Psoas muscle (tissue), 7 donors: ENCODE measurements at regions not wholly inside any gene's neighbourhood (a gene's known extent, or its start where the extent isn't known, plus 50 kb on each side); places are given as distances from the start of the nearest gene placed in this dataset.

Experiments
- ATAC-seq, 4 donors: fragments of 200-7000 bp; cut with Tn5 transposase; one replicate each; pipeline ENCODE4 v1.9.1; 2020; ENCODE audit warnings: moderate library complexity in 3 of 4, mild to moderate bottlenecking in 2 of 4
- DNase-seq, 2 donors: peaks; one replicate each; pipeline ENCODE4 v3.0.0-alpha.2; 2020
- H3K27ac ChIP-seq: fragments of 200-600 bp; one replicate; pipeline ENCODE4 v1.8.0; 2022
- H3K27me3 ChIP-seq, 3 donors: fragments of 200-600 bp in 1 of 3; one replicate each; pipeline versions ENCODE4 v1.6.1 to v1.8.0; 2013 to 2022; ENCODE audit warnings: low read length in 2 of 3, mild to moderate bottlenecking in 2 of 3, moderate library complexity in 1 of 3; ENCODE audit not compliant: insufficient read depth in 3 of 3
- H3K36me3 ChIP-seq, 2 donors: fragments of 200-600 bp in 1 of 2; one replicate each; pipeline versions ENCODE4 v1.6.1 to v1.8.0; 2013 to 2022; ENCODE audit warnings: low read depth in 1 of 2, mild to moderate bottlenecking in 1 of 2, moderate library complexity in 1 of 2; ENCODE audit not compliant: insufficient read depth in 1 of 2
- H3K4me1 ChIP-seq: fragments of 200-600 bp; one replicate; pipeline ENCODE4 v1.8.0; 2022
- H3K4me3 ChIP-seq: fragments of 200-600 bp; one replicate; pipeline ENCODE4 v1.8.0; 2022; ENCODE audit warnings: mild to moderate bottlenecking
- H3K9me3 ChIP-seq: fragments of 200-600 bp; one replicate; pipeline ENCODE4 v1.8.0; 2022
- WGBS, 3 donors: extraction: QIAGEN DNeasy Blood & Tissue Kit; methylation state at CpG; one replicate each; pipeline versions ENCODE4 v1.1.6 to v1.1.7; 2013; 5-methylcytosine and 5-hydroxymethylcytosine counted together
- intact Hi-C, 2 donors: fragments of 100-400 bp; cut with DNase I; formaldehyde crosslinking; loops; one replicate each; pipeline versions ENCODE4 v1.11.0 to v1.14.2; 2022
- TF ChIP-seq, protein P1 (sequence below): fragments of 200-600 bp; IDR thresholded peaks from one replicate; pipeline ENCODE4 v1.8.0; 2022; ENCODE audit warnings: antibody characterized with exemption
- donor health status: healthy with polysubstance abuse.
- donor health status: DM: no; HTN: no; CAD: no; lungs with moderate emphysema.
- donor health status: Bipolar disorder and iron deficiency.
- donor health status: healthy.
- donor health status: DM: yes; HTN: yes; CAD: no.
- donor health status: DM: no; HTN: no; CAD: no.
- donor health status: DM: yes; HTN: yes; CAD: no.

DNA sequence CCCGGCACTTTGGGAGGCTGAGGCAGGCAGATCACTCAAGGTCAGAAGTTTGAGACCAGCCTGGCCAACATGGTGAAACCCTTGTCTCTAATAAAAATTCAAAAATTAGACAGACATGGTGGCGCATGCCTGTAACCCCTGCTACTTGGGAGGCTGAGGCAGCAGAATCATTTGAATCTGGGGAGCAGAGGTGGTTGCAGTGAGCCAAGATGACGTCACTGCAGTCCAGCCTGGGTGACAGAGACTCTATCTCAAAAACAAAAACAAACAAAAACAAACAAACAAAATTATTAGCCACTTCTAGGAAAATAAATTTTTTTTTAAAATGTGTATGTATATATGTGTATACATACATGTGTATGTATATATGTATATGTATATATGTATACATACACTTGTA lies 320.3 kb upstream of the ADGRL4 start:
- no peak overlapping the region for H3K27ac ChIP-seq
- intact Hi-C loops: no loop called here
- DNase-seq: no peak
- H3K36me3 ChIP-seq: no peaks in the 10 kb centered on the region
- 86 to 93% (median 89%) methylated on average over 3 of the region's 3 CpGs for WGBS, 3 donors
- ATAC-seq: no peak
- no peak overlapping the region for H3K4me3 ChIP-seq
- TF ChIP-seq, protein P1, sequence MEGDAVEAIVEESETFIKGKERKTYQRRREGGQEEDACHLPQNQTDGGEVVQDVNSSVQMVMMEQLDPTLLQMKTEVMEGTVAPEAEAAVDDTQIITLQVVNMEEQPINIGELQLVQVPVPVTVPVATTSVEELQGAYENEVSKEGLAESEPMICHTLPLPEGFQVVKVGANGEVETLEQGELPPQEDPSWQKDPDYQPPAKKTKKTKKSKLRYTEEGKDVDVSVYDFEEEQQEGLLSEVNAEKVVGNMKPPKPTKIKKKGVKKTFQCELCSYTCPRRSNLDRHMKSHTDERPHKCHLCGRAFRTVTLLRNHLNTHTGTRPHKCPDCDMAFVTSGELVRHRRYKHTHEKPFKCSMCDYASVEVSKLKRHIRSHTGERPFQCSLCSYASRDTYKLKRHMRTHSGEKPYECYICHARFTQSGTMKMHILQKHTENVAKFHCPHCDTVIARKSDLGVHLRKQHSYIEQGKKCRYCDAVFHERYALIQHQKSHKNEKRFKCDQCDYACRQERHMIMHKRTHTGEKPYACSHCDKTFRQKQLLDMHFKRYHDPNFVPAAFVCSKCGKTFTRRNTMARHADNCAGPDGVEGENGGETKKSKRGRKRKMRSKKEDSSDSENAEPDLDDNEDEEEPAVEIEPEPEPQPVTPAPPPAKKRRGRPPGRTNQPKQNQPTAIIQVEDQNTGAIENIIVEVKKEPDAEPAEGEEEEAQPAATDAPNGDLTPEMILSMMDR: no peak
- H3K27me3 ChIP-seq: no peaks in the 10 kb centered on the region
- no peaks in the 10 kb centered on the region for H3K4me1 ChIP-seq
- no peaks in the 10 kb centered on the region for H3K9me3 ChIP-seq

DNA sequence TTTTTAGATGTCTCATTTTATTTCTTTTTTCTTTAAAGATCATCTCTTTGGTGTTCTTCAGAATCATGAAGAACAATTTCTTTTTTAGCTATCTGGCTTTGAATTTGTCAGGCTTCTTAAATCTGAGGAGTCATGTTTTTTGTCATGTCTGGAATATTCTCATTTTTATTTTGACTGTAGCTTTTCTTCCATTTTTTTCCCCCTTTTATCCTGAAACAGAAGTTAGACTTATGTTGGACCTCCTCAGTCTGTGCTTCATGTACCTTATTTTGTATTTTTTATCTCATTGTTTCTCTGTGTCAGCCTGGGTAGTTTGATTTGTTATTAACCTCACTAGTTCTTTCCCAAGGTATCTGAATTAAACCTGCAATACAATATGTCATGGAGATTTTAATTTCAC lies 319.2 kb upstream of the ADGRL4 start:
- Histone ChIP-seq H3K4me3 (no peak overlapping the region), H3K9me3 (no peaks in the 10 kb centered on the region), H3K27me3 (no peaks in the 10 kb centered on the region), H3K27ac (no peak overlapping the region), H3K4me1 (no peaks in the 10 kb centered on the region), H3K36me3 (no peaks in the 10 kb centered on the region)
- intact Hi-C loops: loop anchor here in 1 of 2 donors (2.0 kb wide), 1 partner anchor 41 kb away; no protein-coding TSS in a partner anchor
- ATAC-seq (no peak), DNase-seq (no peak)
- TF ChIP-seq, protein P1: no peak

DNA sequence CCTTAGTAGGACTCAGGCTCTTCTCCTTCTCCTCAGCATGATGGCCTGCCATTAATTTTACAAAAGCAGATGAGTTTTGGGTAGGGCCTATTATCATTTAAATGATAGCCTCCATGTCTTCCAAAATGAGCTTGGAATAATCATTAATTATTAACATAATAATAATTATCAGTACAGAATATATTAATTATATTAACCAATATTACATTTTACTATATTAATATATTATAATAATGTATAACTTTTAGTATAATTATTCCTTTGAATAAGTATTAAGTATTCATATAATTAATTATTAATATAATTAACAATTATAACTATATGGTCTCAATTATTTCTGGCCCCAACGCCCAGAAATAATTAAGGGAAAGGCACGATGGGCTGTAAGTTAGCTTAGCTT lies 318.6 kb upstream of the ADGRL4 start:
- H3K4me1 ChIP-seq: no peaks in the 10 kb centered on the region
- H3K4me3 ChIP-seq: no peak overlapping the region
- H3K27ac ChIP-seq: no peak overlapping the region
- H3K27me3 ChIP-seq: no peaks in the 10 kb centered on the region
- ATAC-seq: no peak
- TF ChIP-seq, protein P1: no peak
- no peak for DNase-seq
- H3K9me3 ChIP-seq: no peaks in the 10 kb centered on the region
- intact Hi-C loops: loop anchor here in 1 of 2 donors (2.0 kb wide), 1 partner anchor 42 kb away; no protein-coding TSS in a partner anchor
- 90 to 97% (median 94%) methylated on average over 2 of the region's 2 CpGs for WGBS, 3 donors
- no peaks in the 10 kb centered on the region for H3K36me3 ChIP-seq

DNA sequence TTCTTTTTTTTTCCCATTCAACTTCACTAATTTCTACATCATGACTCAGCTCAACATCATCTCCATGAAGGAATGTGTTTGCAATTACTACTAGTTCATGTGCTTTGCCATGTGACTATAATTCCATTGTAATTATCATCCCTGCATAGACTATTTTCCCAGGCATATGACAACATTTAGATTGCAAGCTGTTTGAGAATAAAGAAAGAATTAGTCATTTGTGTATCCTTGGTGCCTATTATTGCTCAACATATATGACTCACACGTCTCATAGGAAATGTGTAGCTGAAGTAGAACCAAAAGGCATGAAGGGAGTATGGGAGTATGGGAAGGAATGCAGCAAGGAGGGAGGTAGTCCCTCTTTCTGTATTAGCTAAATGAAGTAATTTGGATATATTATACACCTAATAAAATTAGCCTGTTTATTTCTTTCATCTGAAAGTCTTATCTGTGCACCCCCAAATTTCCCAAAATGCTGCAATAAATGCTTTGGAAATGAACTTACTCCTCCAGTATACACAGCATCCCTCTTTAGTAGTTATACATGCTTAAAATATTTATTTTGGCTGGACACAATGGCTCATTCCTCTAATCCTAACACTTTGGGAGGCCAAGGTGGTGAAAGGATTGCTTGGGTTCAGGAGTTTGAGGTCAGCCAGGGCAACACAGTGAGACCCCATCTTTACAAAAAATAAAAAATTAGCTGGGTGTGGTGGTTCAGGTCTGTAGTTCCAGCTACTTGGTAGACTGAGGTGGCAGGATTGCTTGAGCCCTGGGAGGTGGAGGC lies 316.9 kb upstream of the ADGRL4 start:
- WGBS, 3 donors: 32 to 58% (median 40%) methylated on average over 1 of the region's 1 CpG
- TF ChIP-seq, protein P1: no peak
- intact Hi-C loops: loop anchor here in 1 of 2 donors (2.0 kb wide), 1 partner anchor 43 kb away; no protein-coding TSS in a partner anchor
- Histone ChIP-seq H3K4me1 (no peaks in the 10 kb centered on the region), H3K9me3 (no peaks in the 10 kb centered on the region), H3K4me3 (no peak overlapping the region), H3K27me3 (no peaks in the 10 kb centered on the region), H3K27ac (no peak overlapping the region), H3K36me3 (no peaks in the 10 kb centered on the region)
- no peak for DNase-seq
- no peak for ATAC-seq
